ENCODE measurements at regions not wholly inside any gene's neighbourhood (a gene's known extent, or its start where the extent isn't known, plus 50 kb on each side); places are given as distances from the start of the nearest gene placed in this dataset.

GRCh38 chr4:13711233-13711785 is 83.8 kb upstream of the BOD1L1 start:
- Histone ChIP-seq H3K4ac (replicated peaks; ENCODE audit: insufficient read length, low read depth, low read length) (no peak overlapping the region), H2BK5ac (ENCODE audit: low read depth, low read length) (no peak overlapping the region), H3K14ac (ENCODE audit: insufficient read length) (no peak overlapping the region), H2BK120ac (replicated peaks; ENCODE audit: low read depth, low read length) (no peak overlapping the region), H4K8ac (ENCODE audit: extremely low read depth, insufficient read depth, low read length) (no peak overlapping the region), H3K4me3 (ENCODE audit: extremely low read depth in 1 of 4, insufficient read depth in 2 of 4, low read depth in 3 of 4, low read length in 4 of 4) (no peak overlapping the region), H3K79me2 (ENCODE audit: control insufficient read depth in 1 of 2, insufficient read depth in 2 of 2, low read length in 2 of 2) (no peaks in the 10 kb centered on the region), H2BK15ac (ENCODE audit: low read length) (no peak overlapping the region), H3K56ac (replicated peaks; ENCODE audit: insufficient read length, low read depth, low read length) (no peak overlapping the region), H2BK20ac (ENCODE audit: low read length) (no peak overlapping the region), H4K20me1 (replicated peaks in 1 of 2; ENCODE audit: control insufficient read depth in 1 of 2, insufficient read depth in 2 of 2, low read length in 2 of 2) (no peaks in the 10 kb centered on the region), H3K23me2 (ENCODE audit: low read depth, low read length) (no peaks in the 10 kb centered on the region), H2BK12ac (ENCODE audit: low read depth, low read length) (no peak overlapping the region), H3K36me3 (ENCODE audit: control insufficient read depth in 2 of 4, insufficient read depth in 4 of 4, low read length in 3 of 4) (no peaks in the 10 kb centered on the region), H4K91ac (replicated peaks; ENCODE audit: insufficient read length, low read length) (no peak overlapping the region), H3K27ac (ENCODE audit: low read depth, low read length) (no peak overlapping the region), H4K5ac (ENCODE audit: insufficient read length, low read depth, low read length) (no peak overlapping the region), H3K9me3 (ENCODE audit: insufficient read depth in 2 of 2, low read depth in 1 of 2, low read length in 1 of 2) (no peaks in the 10 kb centered on the region), H3K23ac (ENCODE audit: insufficient read length) (no peak overlapping the region), H3K4me1 (replicated peaks in 1 of 4; ENCODE audit: control insufficient read depth in 3 of 4, insufficient read depth in 4 of 4, low read length in 3 of 4) (no peaks in the 10 kb centered on the region), H2AK5ac (ENCODE audit: low read depth, low read length) (no peak overlapping the region), H3K27me3 (replicated peaks in 1 of 4; ENCODE audit: control insufficient read depth in 3 of 4, extremely low read depth in 1 of 4, insufficient read depth in 3 of 4, low read length in 3 of 4) (no peaks in the 10 kb centered on the region; a peak in 1 of 7 replicates), H3K9ac (replicated peaks in 1 of 4; ENCODE audit: extremely low read depth in 1 of 4, low read depth in 3 of 4, low read length in 3 of 4) (no peak overlapping the region), H3K18ac (ENCODE audit: extremely low read depth, low read length) (no peak overlapping the region), H3K79me1 (ENCODE audit: low read depth, low read length) (no peaks in the 10 kb centered on the region), H2AFZ (ENCODE audit: low read length) (no peak overlapping the region), H3K4me2 (ENCODE audit: insufficient read depth in 1 of 2, low read depth in 2 of 2, low read length in 2 of 2) (no peak overlapping the region)
- FAIRE-seq (no peak), DNase-seq (ENCODE audit: low read depth in 1 of 2, low spot score in 2 of 2) (no peak)
- 90% methylated on average over 5 of the region's 5 CpGs; no CpG with 5 or more reads in 1 of the 2 experiments for WGBS, 2 experiments (ENCODE audit: extremely low coverage in 1 of 2, insufficient coverage in 1 of 2, insufficient read length in 1 of 2, insufficient replicate concordance in 2 of 2, low coverage in 1 of 2, low lambda C conversion rate in 2 of 2, missing lambda C conversion rate in 1 of 2)
- POLR2A ChIA-PET (ENCODE audit: partially characterized antibody) = no interaction called here
- CTCF ChIA-PET (ENCODE audit: partially characterized antibody) = interaction anchor here (0.6 kb wide), 1 partner anchor 1746 kb away, joined by 3 read pairs; no protein-coding TSS in a partner anchor
- TF ChIP-seq SIRT6 (IDR thresholded peaks at IDR 0.05; ENCODE audit: low read length) (no peak), CTBP2 (IDR thresholded peaks at IDR 0.05; ENCODE audit: borderline replicate concordance, insufficient read depth, insufficient read length, low read length) (no peak), SAP30 (IDR thresholded peaks at IDR 0.05; ENCODE audit: insufficient read depth, insufficient replicate concordance, low read length) (no peak), RFX5 (IDR thresholded peaks at IDR 0.05; ENCODE audit: borderline replicate concordance, low read depth, low read length) (no peak), BCL11A (IDR thresholded peaks at IDR 0.05; ENCODE audit: low read depth in 2 of 2, low read length in 2 of 2) (no peak), ASH2L (IDR thresholded peaks at IDR 0.05; ENCODE audit: low read length) (no peak), NANOG (IDR thresholded peaks at IDR 0.05; ENCODE audit: insufficient read depth, low read depth, low read length, poor library complexity, severe bottlenecking) (no peak)

All from H1 (cell line).